Hepatocyte (in vitro differentiated cells): ENCODE measurements at regions not wholly inside any gene's neighbourhood (a gene's known extent, or its start where the extent isn't known, plus 50 kb on each side); places are given as distances from the start of the nearest gene placed in this dataset.

Experiments
- DNase-seq: peaks from one replicate; pipeline ENCODE4 v3.0.0-alpha.2; 2016; ENCODE audit warnings: low spot score
- H2AFZ ChIP-seq: fragments of 200-600 bp; sonication (generic); 2 replicates; pipeline ENCODE4 v1.6.0; 2016; ENCODE audit warnings: antibody characterized with exemption, mild to moderate bottlenecking
- H3K27ac ChIP-seq: fragments of 200-600 bp; sonication (generic); 2 replicates; pipeline ENCODE4 v1.5.1; 2016; ENCODE audit warnings: mild to moderate bottlenecking
- H3K27me3 ChIP-seq: fragments of 200-600 bp; sonication (generic); 2 replicates; pipeline ENCODE4 v1.6.1; 2016
- H3K36me3 ChIP-seq: fragments of 200-600 bp; sonication (generic); replicated peaks from 2 replicates; pipeline ENCODE4 v1.5.1; 2016; ENCODE audit warnings: low read depth; ENCODE audit not compliant: insufficient read depth
- H3K4me1 ChIP-seq: fragments of 200-600 bp; sonication (generic); 2 replicates; pipeline ENCODE4 v1.5.1; 2016; ENCODE audit warnings: mild to moderate bottlenecking, moderate library complexity; ENCODE audit not compliant: insufficient read depth
- H3K4me2 ChIP-seq: fragments of 200-600 bp; sonication (generic); 2 replicates; pipeline ENCODE4 v1.6.0; 2016
- H3K4me3 ChIP-seq: fragments of 200-600 bp; sonication (generic); 2 replicates; pipeline ENCODE4 v1.5.1; 2016; ENCODE audit warnings: mild to moderate bottlenecking
- H3K79me2 ChIP-seq: fragments of 200-600 bp; sonication (generic); 2 replicates; pipeline ENCODE4 v1.6.0; 2017; ENCODE audit warnings: mild to moderate bottlenecking
- H3K9me2 ChIP-seq: fragments of 200-600 bp; sonication (generic); replicated peaks from 2 replicates; pipeline ENCODE4 v1.6.0; 2017; ENCODE audit warnings: mild to moderate bottlenecking; ENCODE audit not compliant: insufficient read depth
- H3K9me3 ChIP-seq: fragments of 200-600 bp; sonication (generic); 2 replicates; pipeline ENCODE4 v1.5.1; 2016; ENCODE audit warnings: low read depth, mild to moderate bottlenecking
- H4K20me1 ChIP-seq: fragments of 200-600 bp; sonication (generic); 2 replicates; pipeline ENCODE4 v1.6.0; 2016; ENCODE audit warnings: mild to moderate bottlenecking; ENCODE audit not compliant: insufficient read depth, poor library complexity, severe bottlenecking
- EZH2 ChIP-seq: fragments of 200-600 bp; sonication (generic); IDR thresholded peaks from 2 replicates; pipeline ENCODE4 v1.6.1; 2016; ENCODE audit warnings: antibody characterized with exemption, mild to moderate bottlenecking, borderline replicate concordance
- EZH2phosphoT487 ChIP-seq: fragments of 200-600 bp; sonication (generic); IDR thresholded peaks from one replicate; pipeline ENCODE4 v1.6.1; 2018; ENCODE audit warnings: antibody characterized with exemption, mild to moderate bottlenecking, low read depth, moderate library complexity; ENCODE audit not compliant: unreplicated experiment, severe bottlenecking
- WGBS: methylation state at CpG from one replicate; pipeline ENCODE4 v1.1.6; 2016; ENCODE audit warnings: low lambda C conversion rate; ENCODE audit errors: missing lambda C conversion rate; 5-methylcytosine and 5-hydroxymethylcytosine counted together
- TF ChIP-seq, protein P1 (sequence below): fragments of 200-600 bp; sonication (generic); IDR thresholded peaks from 2 replicates; pipeline ENCODE4 v1.5.1; 2016; ENCODE audit warnings: antibody characterized with exemption, mild to moderate bottlenecking; ENCODE audit not compliant: poor library complexity

DNA sequence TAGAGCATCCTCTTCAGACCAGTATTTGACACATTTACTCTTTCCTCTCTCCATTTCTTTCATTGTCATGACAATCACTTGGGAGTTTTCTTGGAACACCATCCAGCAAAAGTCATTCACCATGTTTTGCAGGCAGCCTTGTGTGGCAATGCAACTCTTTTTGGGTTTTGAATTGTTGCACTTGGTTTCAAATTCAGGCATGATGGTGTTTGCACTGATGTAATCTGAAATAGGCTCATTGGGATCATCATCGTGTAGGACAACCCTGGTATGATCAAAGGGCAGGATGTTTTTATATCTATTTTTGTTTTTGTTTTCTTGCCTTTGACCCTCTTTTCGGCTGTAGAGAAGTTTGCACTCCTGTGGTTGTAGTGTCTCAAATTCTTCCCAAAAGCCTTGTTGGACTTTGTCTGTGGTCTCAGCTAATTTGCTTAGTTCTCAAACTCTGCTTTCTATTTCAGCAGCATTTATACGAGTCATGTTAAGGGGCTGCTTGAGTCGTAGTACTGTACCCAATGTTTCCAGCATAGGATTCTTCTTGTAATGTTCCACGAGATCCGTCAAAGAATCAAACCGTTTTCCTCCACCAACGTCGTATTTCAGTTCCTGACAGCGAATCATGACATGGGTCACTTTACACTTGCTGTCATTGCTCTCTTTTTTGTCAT is 160.8 kb upstream of the TNFAIP3 start:
- Histone ChIP-seq H3K27me3 (no peaks in the 10 kb centered on the region), H3K4me2 (no peak overlapping the region), H3K36me3 (no peaks in the 10 kb centered on the region), H2AFZ (no peak overlapping the region), H3K79me2 (no peaks in the 10 kb centered on the region), H3K4me3 (no peak overlapping the region), H3K4me1 (peaks cover 5% of the 10 kb centered on the region), H3K9me2 (no peaks in the 10 kb centered on the region), H3K27ac (no peak overlapping the region), H4K20me1 (no peaks in the 10 kb centered on the region), H3K9me3 (no peaks in the 10 kb centered on the region)
- TF ChIP-seq EZH2phosphoT487 (no peak), EZH2 (no peak)
- TF ChIP-seq, protein P1, sequence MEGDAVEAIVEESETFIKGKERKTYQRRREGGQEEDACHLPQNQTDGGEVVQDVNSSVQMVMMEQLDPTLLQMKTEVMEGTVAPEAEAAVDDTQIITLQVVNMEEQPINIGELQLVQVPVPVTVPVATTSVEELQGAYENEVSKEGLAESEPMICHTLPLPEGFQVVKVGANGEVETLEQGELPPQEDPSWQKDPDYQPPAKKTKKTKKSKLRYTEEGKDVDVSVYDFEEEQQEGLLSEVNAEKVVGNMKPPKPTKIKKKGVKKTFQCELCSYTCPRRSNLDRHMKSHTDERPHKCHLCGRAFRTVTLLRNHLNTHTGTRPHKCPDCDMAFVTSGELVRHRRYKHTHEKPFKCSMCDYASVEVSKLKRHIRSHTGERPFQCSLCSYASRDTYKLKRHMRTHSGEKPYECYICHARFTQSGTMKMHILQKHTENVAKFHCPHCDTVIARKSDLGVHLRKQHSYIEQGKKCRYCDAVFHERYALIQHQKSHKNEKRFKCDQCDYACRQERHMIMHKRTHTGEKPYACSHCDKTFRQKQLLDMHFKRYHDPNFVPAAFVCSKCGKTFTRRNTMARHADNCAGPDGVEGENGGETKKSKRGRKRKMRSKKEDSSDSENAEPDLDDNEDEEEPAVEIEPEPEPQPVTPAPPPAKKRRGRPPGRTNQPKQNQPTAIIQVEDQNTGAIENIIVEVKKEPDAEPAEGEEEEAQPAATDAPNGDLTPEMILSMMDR, result no peak
- DNase-seq, result no peak
- 76% methylated on average over 10 of the region's 10 CpGs for WGBS

DNA sequence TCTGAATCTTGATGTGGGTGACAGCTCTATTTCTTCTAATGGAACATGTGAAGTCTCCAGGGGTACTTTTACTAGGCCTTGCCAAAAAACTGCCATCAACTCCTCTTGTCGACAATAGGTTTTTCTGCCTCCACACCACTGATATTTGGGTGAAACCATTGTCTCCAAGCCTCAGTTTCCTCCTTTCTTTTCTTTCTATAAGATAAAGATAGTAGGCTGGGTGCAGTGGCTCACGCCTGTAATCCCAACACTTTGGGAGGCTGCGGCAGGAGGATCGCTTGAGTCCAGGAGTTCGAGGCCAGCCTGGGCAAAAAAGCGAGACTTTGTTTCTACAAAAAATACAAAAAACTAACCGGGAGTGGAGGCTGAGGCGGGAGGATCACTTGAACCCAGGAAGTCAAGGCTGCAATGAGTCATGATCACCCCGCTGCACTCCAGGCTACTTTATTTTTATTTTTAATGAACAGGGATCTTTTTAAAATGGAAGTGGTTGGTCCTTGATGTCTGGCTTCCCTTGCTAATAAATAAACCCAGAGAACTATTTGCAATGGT is 159.9 kb upstream of the TNFAIP3 start:
- Histone ChIP-seq H3K4me3 (no peak overlapping the region), H3K27ac (peak overlapping the region; percentile 31), H3K9me3 (no peaks in the 10 kb centered on the region), H3K36me3 (no peaks in the 10 kb centered on the region), H3K4me1 (peaks cover 5% of the 10 kb centered on the region), H3K27me3 (no peaks in the 10 kb centered on the region), H3K4me2 (peak overlapping the region; percentile 54), H2AFZ (no peak overlapping the region), H4K20me1 (no peaks in the 10 kb centered on the region), H3K9me2 (no peaks in the 10 kb centered on the region), H3K79me2 (no peaks in the 10 kb centered on the region)
- 91% methylated on average over 9 of the region's 9 CpGs for WGBS
- TF ChIP-seq, protein P1, result no peak
- no peak for TF ChIP-seq EZH2
- TF ChIP-seq EZH2phosphoT487, result no peak
- DNase-seq, result no peak

DNA sequence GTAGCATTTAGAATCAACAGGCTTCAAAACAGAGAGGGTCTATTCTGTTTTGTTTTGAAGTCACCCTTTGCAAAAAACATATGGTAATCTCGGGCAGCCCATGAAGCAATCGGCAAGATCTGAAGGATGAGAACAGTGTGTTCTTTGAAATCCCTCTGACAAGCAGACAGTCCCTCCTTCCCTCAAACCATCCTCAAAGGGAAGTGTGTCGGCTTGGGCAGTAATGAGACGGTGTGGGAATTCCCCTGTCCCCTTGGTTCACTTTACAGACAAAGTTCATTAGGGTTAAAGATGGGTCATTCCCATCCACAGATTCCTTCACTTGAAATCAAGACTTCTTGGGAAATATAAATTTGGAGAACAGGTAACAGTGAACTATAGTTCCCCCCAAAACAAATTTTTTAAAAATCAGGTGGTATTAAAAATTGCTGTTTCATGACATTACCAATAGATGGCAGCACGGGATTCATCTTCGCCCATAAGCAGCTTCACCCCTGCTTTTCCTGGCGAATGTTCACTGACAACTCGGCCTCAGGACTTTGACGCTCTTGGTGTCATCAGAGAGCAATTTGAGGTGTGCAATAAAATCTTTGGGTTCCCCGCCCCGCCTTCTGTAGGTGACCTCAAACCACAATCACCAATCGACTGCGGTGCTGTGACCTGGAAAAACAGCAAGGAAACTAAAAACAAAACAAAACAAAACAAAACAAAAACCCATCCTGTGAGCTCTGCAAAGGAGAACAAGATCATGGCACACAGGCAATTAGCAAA is 159.3 kb upstream of the TNFAIP3 start:
- peak overlapping the region; percentile 5 for H2AFZ ChIP-seq
- H3K36me3 ChIP-seq, result no peaks in the 10 kb centered on the region
- no peaks in the 10 kb centered on the region for H3K9me3 ChIP-seq
- 22% methylated on average over 13 of the region's 13 CpGs for WGBS
- H3K4me1 ChIP-seq, result peaks cover 5% of the 10 kb centered on the region
- peak overlapping the region; percentile 54 for H3K4me2 ChIP-seq
- no peak overlapping the region for H3K4me3 ChIP-seq
- no peaks in the 10 kb centered on the region for H3K9me2 ChIP-seq
- DNase-seq, result peak; percentile 87
- no peaks in the 10 kb centered on the region for H3K27me3 ChIP-seq
- TF ChIP-seq EZH2phosphoT487, result no peak
- TF ChIP-seq, protein P1, result peak; percentile 95
- TF ChIP-seq EZH2, result no peak
- H4K20me1 ChIP-seq, result no peaks in the 10 kb centered on the region
- no peaks in the 10 kb centered on the region for H3K79me2 ChIP-seq
- H3K27ac ChIP-seq, result peak overlapping the region; percentile 31
